GM12873 (cell line): ENCODE measurements at regions not wholly inside any gene's neighbourhood (a gene's known extent, or its start where the extent isn't known, plus 50 kb on each side); places are given as distances from the start of the nearest gene placed in this dataset.

ENCODE experiments used
- TF ChIP-seq, protein P1 (sequence below): IDR thresholded peaks from 2 replicates; pipeline ENCODE4 v1.5.1; 2012; ENCODE audit warnings: low read depth, mild to moderate bottlenecking, moderate library complexity, low read length, control low read depth; ENCODE audit not compliant: insufficient read depth; ENCODE audit errors: missing control alignments

- TF ChIP-seq, protein P1, sequence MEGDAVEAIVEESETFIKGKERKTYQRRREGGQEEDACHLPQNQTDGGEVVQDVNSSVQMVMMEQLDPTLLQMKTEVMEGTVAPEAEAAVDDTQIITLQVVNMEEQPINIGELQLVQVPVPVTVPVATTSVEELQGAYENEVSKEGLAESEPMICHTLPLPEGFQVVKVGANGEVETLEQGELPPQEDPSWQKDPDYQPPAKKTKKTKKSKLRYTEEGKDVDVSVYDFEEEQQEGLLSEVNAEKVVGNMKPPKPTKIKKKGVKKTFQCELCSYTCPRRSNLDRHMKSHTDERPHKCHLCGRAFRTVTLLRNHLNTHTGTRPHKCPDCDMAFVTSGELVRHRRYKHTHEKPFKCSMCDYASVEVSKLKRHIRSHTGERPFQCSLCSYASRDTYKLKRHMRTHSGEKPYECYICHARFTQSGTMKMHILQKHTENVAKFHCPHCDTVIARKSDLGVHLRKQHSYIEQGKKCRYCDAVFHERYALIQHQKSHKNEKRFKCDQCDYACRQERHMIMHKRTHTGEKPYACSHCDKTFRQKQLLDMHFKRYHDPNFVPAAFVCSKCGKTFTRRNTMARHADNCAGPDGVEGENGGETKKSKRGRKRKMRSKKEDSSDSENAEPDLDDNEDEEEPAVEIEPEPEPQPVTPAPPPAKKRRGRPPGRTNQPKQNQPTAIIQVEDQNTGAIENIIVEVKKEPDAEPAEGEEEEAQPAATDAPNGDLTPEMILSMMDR = no peak
Observed at GRCh38 chr11:70715166-70715951, 317.0 kb downstream of the CTTN start.

DNA sequence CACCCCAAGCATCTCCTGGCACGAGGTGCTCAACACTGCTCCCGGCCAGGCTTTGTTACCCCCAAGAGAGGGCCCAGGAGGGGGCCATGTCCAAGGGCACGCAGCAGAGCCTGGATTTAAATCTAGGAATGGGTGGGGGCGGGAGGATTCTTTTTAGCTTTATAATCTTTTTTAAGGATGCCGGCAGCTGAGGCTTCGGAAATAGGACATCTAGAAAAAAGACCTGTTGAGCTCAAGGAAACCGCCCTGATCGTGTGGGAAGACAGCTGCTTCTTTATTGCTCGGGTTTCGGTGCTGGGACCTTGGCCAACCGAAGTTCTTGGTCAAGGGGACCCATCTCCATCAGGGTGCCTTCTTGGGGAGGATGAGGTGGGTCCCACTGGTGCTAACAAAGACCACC, 317.9 kb downstream of the CTTN start:
- TF ChIP-seq, protein P1 = no peak

DNA sequence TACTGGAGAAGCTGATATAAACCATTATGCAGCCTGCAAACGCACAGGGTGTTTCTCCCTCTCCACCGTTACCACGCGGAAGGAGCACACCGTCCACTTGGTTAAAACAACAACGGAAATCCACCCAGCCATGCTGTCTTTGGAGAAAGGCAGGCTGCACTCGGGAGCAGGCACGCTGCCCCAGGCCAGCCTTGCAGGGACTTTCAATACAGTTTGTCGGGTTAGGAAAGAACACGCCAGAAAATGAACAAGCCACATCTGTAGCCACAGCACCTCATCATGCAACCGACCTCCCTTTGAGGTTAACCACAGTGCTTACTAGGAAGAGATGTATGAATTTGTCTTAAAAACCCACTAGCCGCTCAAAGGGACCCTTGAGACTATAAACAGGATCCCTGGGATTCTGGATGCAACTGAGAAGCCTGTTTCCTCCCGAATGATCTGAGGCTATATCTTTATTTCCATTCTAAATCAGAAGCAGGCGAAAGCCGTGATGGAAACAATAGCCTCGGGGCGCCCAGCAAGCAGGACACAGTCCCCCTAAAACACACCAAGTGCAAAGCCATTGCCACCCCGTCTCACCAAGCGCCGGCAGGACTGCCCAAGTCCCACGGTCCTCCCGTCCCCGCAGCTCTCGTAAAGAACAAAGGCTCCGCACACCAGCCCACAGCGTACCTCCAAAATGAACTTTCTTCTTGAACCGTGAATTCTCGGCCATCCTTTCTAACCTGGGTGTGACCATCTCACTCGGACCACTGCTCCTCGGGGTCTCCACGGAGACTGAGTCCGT, 318.9 kb downstream of the CTTN start:
- TF ChIP-seq, protein P1 = no peak

- TF ChIP-seq, protein P1 = no peak
Observed at GRCh38 chr11:70717936-70718595, 319.7 kb downstream of the CTTN start.

GRCh38 chr11:70719516-70719915, 321.2 kb downstream of the CTTN start:
- TF ChIP-seq, protein P1 = no peak

DNA sequence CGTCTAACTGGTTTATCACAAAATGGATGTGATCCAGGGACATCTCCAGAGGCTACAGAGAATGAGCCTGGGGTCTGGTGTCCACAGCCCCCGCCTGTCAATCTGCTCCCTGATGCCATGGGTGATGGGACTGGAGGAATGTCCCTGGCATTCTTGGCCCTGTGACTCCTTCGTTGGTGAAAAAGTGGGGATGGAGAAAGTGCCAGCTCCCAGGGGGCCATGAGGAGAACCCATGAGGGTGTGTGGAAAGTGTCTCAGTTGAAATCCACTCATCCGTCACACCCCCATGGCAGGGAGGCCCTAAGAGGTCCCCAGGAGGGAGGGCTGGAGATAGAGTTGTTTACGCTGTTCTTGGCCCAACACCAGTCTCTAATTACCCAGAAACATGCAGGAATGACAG, 322.0 kb downstream of the CTTN start:
- TF ChIP-seq, protein P1 = no peak

DNA sequence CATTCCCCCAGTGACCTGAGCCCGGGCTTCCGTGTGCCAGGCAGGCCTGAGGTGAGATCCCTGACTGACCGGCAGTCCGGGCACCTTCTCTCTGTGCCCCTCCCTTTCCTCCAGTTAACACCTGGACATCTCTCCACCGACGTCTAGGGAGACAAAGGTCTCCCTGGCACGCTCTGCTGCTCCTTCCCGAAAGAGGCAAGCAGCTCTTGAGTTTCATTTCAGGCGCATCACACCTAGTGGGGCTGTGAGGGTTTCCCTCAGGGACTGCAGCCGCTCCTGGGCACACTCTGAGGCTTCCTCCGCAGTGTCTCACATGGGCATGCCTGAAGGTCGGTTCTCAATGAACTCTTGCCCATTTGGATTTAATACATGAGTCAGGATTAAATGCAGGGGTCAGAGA, 322.7 kb downstream of the CTTN start:
- TF ChIP-seq, protein P1 = no peak
